ENCODE measurements at regions not wholly inside any gene's neighbourhood (a gene's known extent, or its start where the extent isn't known, plus 50 kb on each side); places are given as distances from the start of the nearest gene placed in this dataset.
"Not testable (repeated sequence)": the region's sequence is repeated elsewhere in the genome, so short reads cannot be mapped to it uniquely, and the experiment has no call there.

GRCh38 chr18:8990276-8991031 is 112.0 kb upstream of the NDUFV2 start:
- Histone ChIP-seq H3K27me3 (ENCODE audit: insufficient read depth, low read length, poor library complexity) (no peaks in the 10 kb centered on the region), H4K8ac (ENCODE audit: low read depth, low read length) (no peak overlapping the region), H2BK15ac (replicated peaks; ENCODE audit: low read depth) (no peak overlapping the region), H3K27ac (ENCODE audit: low read depth, low read length) (no peak overlapping the region), H2BK5ac (ENCODE audit: low read length) (no peak overlapping the region), H3K9ac (ENCODE audit: low read length) (no peak overlapping the region), H4K5ac (ENCODE audit: low read length) (no peak overlapping the region), H2AK5ac (ENCODE audit: low read length) (no peak overlapping the region), H3K4me1 (ENCODE audit: control insufficient read depth, low read depth, low read length) (no peaks in the 10 kb centered on the region), H3K79me2 (ENCODE audit: control insufficient read depth, insufficient read depth, low read length) (no peaks in the 10 kb centered on the region), H2BK120ac (ENCODE audit: low read depth, low read length) (no peak overlapping the region), H3K56ac (ENCODE audit: low read length) (no peak overlapping the region), H3K4me2 (ENCODE audit: low read length) (no peak overlapping the region), H3K79me1 (ENCODE audit: low read length) (no peaks in the 10 kb centered on the region), H3K4ac (ENCODE audit: low read depth, low read length) (no peak overlapping the region), H3K18ac (ENCODE audit: low read length) (no peak overlapping the region), H3K23ac (ENCODE audit: low read length) (no peak overlapping the region), H3K4me3 (ENCODE audit: low read length) (no peak overlapping the region), H3K36me3 (ENCODE audit: control insufficient read depth, insufficient read depth, low read length) (no peaks in the 10 kb centered on the region)
- DNase-seq, result no peak
- 100% methylated on average over 1 of the region's 27 CpGs for WGBS (ENCODE audit: extremely low coverage, insufficient coverage, low lambda C conversion rate)

GRCh38 chr18:8991155-8991554 is 111.3 kb upstream of the NDUFV2 start:
- no peak for DNase-seq
- H3K79me2 ChIP-seq (ENCODE audit: control insufficient read depth, insufficient read depth, low read length), result no peaks in the 10 kb centered on the region

GRCh38 chr18:8992500-8992899 is 110.0 kb upstream of the NDUFV2 start:
- not testable (repeated sequence) for DNase-seq; H3K4ac ChIP-seq (ENCODE audit: low read depth, low read length); H4K5ac ChIP-seq (ENCODE audit: low read length); H2AK5ac ChIP-seq (ENCODE audit: low read length); H4K8ac ChIP-seq (ENCODE audit: low read depth, low read length); H3K56ac ChIP-seq (ENCODE audit: low read length); H3K18ac ChIP-seq (ENCODE audit: low read length); H2BK120ac ChIP-seq (ENCODE audit: low read depth, low read length); H2BK5ac ChIP-seq (ENCODE audit: low read length); H3K79me2 ChIP-seq (ENCODE audit: control insufficient read depth, insufficient read depth, low read length); H3K4me3 ChIP-seq (ENCODE audit: low read length); H3K23ac ChIP-seq (ENCODE audit: low read length); H3K27ac ChIP-seq (ENCODE audit: low read depth, low read length); H3K9ac ChIP-seq (ENCODE audit: low read length); H2BK15ac ChIP-seq (replicated peaks; ENCODE audit: low read depth); H3K79me1 ChIP-seq (ENCODE audit: low read length); H3K27me3 ChIP-seq (ENCODE audit: insufficient read depth, low read length, poor library complexity); H3K36me3 ChIP-seq (ENCODE audit: control insufficient read depth, insufficient read depth, low read length); H3K4me1 ChIP-seq (ENCODE audit: control insufficient read depth, low read depth, low read length); H3K4me2 ChIP-seq (ENCODE audit: low read length)
- WGBS (ENCODE audit: extremely low coverage, insufficient coverage, low lambda C conversion rate), result no CpG with 5 or more reads among the region's 4 CpGs

More at GRCh38 chr18:8991155-8991554, 111.3 kb upstream of the NDUFV2 start:
- Histone ChIP-seq H4K5ac (ENCODE audit: low read length) (no peak overlapping the region), H2AK5ac (ENCODE audit: low read length) (no peak overlapping the region), H4K8ac (ENCODE audit: low read depth, low read length) (no peak overlapping the region), H2BK5ac (ENCODE audit: low read length) (no peak overlapping the region), H2BK15ac (replicated peaks; ENCODE audit: low read depth) (no peak overlapping the region), H2BK120ac (ENCODE audit: low read depth, low read length) (no peak overlapping the region), H3K27ac (ENCODE audit: low read depth, low read length) (no peak overlapping the region), H3K36me3 (ENCODE audit: control insufficient read depth, insufficient read depth, low read length) (no peaks in the 10 kb centered on the region), H3K4me2 (ENCODE audit: low read length) (no peak overlapping the region), H3K4me1 (ENCODE audit: control insufficient read depth, low read depth, low read length) (no peaks in the 10 kb centered on the region), H3K23ac (ENCODE audit: low read length) (no peak overlapping the region), H3K4me3 (ENCODE audit: low read length) (no peak overlapping the region), H3K56ac (ENCODE audit: low read length) (no peak overlapping the region), H3K18ac (ENCODE audit: low read length) (no peak overlapping the region), H3K4ac (ENCODE audit: low read depth, low read length) (no peak overlapping the region), H3K79me1 (ENCODE audit: low read length) (no peaks in the 10 kb centered on the region), H3K27me3 (ENCODE audit: insufficient read depth, low read length, poor library complexity) (no peaks in the 10 kb centered on the region), H3K9ac (ENCODE audit: low read length) (no peak overlapping the region)
- no CpG with 5 or more reads among the region's 2 CpGs for WGBS (ENCODE audit: extremely low coverage, insufficient coverage, low lambda C conversion rate)

GRCh38 chr18:8994603-8995002 is 107.9 kb upstream of the NDUFV2 start:
- no peak overlapping the region for H3K23ac ChIP-seq (ENCODE audit: low read length)
- H3K56ac ChIP-seq (ENCODE audit: low read length), result no peak overlapping the region
- no peak overlapping the region for H2BK15ac ChIP-seq (replicated peaks; ENCODE audit: low read depth)
- H3K9ac ChIP-seq (ENCODE audit: low read length), result no peak overlapping the region
- no peak overlapping the region for H3K4me2 ChIP-seq (ENCODE audit: low read length)
- no peak for DNase-seq
- H4K8ac ChIP-seq (ENCODE audit: low read depth, low read length), result no peak overlapping the region
- H3K36me3 ChIP-seq (ENCODE audit: control insufficient read depth, insufficient read depth, low read length), result no peaks in the 10 kb centered on the region
- no CpG with 5 or more reads among the region's 2 CpGs for WGBS (ENCODE audit: extremely low coverage, insufficient coverage, low lambda C conversion rate)
- no peak overlapping the region for H2AK5ac ChIP-seq (ENCODE audit: low read length)
- H3K4me1 ChIP-seq (ENCODE audit: control insufficient read depth, low read depth, low read length), result no peaks in the 10 kb centered on the region
- no peak overlapping the region for H3K4ac ChIP-seq (ENCODE audit: low read depth, low read length)
- H2BK120ac ChIP-seq (ENCODE audit: low read depth, low read length), result no peak overlapping the region
- no peak overlapping the region for H3K4me3 ChIP-seq (ENCODE audit: low read length)
- no peaks in the 10 kb centered on the region for H3K79me2 ChIP-seq (ENCODE audit: control insufficient read depth, insufficient read depth, low read length)
- no peaks in the 10 kb centered on the region for H3K79me1 ChIP-seq (ENCODE audit: low read length)
- H3K27ac ChIP-seq (ENCODE audit: low read depth, low read length), result no peak overlapping the region
- H3K18ac ChIP-seq (ENCODE audit: low read length), result no peak overlapping the region
- no peak overlapping the region for H2BK5ac ChIP-seq (ENCODE audit: low read length)
- H4K5ac ChIP-seq (ENCODE audit: low read length), result no peak overlapping the region
- H3K27me3 ChIP-seq (ENCODE audit: insufficient read depth, low read length, poor library complexity), result no peaks in the 10 kb centered on the region

- no peak overlapping the region for H3K4me2 ChIP-seq (ENCODE audit: low read length)
- H4K5ac ChIP-seq (ENCODE audit: low read length), result no peak overlapping the region
- no peak overlapping the region for H3K4me3 ChIP-seq (ENCODE audit: low read length)
- H3K18ac ChIP-seq (ENCODE audit: low read length), result no peak overlapping the region
- H2BK120ac ChIP-seq (ENCODE audit: low read depth, low read length), result no peak overlapping the region
- DNase-seq, result no peak
- no peak overlapping the region for H2BK5ac ChIP-seq (ENCODE audit: low read length)
- no peak overlapping the region for H2BK15ac ChIP-seq (replicated peaks; ENCODE audit: low read depth)
- no peaks in the 10 kb centered on the region for H3K36me3 ChIP-seq (ENCODE audit: control insufficient read depth, insufficient read depth, low read length)
- no peaks in the 10 kb centered on the region for H3K4me1 ChIP-seq (ENCODE audit: control insufficient read depth, low read depth, low read length)
- no peak overlapping the region for H3K27ac ChIP-seq (ENCODE audit: low read depth, low read length)
- no peaks in the 10 kb centered on the region for H3K79me2 ChIP-seq (ENCODE audit: control insufficient read depth, insufficient read depth, low read length)
- no peak overlapping the region for H3K4ac ChIP-seq (ENCODE audit: low read depth, low read length)
- H3K56ac ChIP-seq (ENCODE audit: low read length), result no peak overlapping the region
- no peak overlapping the region for H4K8ac ChIP-seq (ENCODE audit: low read depth, low read length)
- H3K23ac ChIP-seq (ENCODE audit: low read length), result no peak overlapping the region
- WGBS (ENCODE audit: extremely low coverage, insufficient coverage, low lambda C conversion rate), result no CpG with 5 or more reads among the region's 3 CpGs
- H3K27me3 ChIP-seq (ENCODE audit: insufficient read depth, low read length, poor library complexity), result no peaks in the 10 kb centered on the region
- H3K9ac ChIP-seq (ENCODE audit: low read length), result no peak overlapping the region
- no peaks in the 10 kb centered on the region for H3K79me1 ChIP-seq (ENCODE audit: low read length)
- no peak overlapping the region for H2AK5ac ChIP-seq (ENCODE audit: low read length)
Observed at GRCh38 chr18:8995096-8995495, 107.4 kb upstream of the NDUFV2 start.
